Upper lobe of left lung (tissue), 4 donors: ENCODE measurements at regions not wholly inside any gene's neighbourhood (a gene's known extent, or its start where the extent isn't known, plus 50 kb on each side); places are given as distances from the start of the nearest gene placed in this dataset.

ENCODE experiments used
- POLR2A ChIP-seq, 4 donors: fragments of 450-650 bp; IDR thresholded peaks; one replicate each; pipeline ENCODE4 v1.5.1; 2016 to 2017; ENCODE audit warnings: antibody characterized with exemption in 4 of 4, mild to moderate bottlenecking in 2 of 4
- TF ChIP-seq, protein P1 (sequence below), 6 experiments: fragments of 450-650 bp in 4 of 6; fragments of 200-600 bp in 2 of 6; sonication (generic) in 2 of 6; IDR thresholded peaks; one replicate each; pipeline ENCODE4 v1.5.1; 2016 to 2019; ENCODE audit warnings: antibody characterized with exemption in 6 of 6

- TF ChIP-seq, protein P1, sequence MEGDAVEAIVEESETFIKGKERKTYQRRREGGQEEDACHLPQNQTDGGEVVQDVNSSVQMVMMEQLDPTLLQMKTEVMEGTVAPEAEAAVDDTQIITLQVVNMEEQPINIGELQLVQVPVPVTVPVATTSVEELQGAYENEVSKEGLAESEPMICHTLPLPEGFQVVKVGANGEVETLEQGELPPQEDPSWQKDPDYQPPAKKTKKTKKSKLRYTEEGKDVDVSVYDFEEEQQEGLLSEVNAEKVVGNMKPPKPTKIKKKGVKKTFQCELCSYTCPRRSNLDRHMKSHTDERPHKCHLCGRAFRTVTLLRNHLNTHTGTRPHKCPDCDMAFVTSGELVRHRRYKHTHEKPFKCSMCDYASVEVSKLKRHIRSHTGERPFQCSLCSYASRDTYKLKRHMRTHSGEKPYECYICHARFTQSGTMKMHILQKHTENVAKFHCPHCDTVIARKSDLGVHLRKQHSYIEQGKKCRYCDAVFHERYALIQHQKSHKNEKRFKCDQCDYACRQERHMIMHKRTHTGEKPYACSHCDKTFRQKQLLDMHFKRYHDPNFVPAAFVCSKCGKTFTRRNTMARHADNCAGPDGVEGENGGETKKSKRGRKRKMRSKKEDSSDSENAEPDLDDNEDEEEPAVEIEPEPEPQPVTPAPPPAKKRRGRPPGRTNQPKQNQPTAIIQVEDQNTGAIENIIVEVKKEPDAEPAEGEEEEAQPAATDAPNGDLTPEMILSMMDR (IDR thresholded peaks at IDR 0.05) = no peak
- TF ChIP-seq POLR2A (IDR thresholded peaks at IDR 0.05) = no peak
Observed at GRCh38 chr11:34816698-34817213, 99.4 kb downstream of the APIP start.
